Thyroid gland (tissue), 4 donors: ENCODE measurements at regions not wholly inside any gene's neighbourhood (a gene's known extent, or its start where the extent isn't known, plus 50 kb on each side); places are given as distances from the start of the nearest gene placed in this dataset.

Source experiments
- DNase-seq, 2 donors: peaks; one replicate each; pipeline ENCODE4 v3.0.0-alpha.2; 2019
- H3K27ac ChIP-seq, 3 donors: fragments of 200-600 bp; sonication (generic); 1 replicate in 2 of 3; 2 replicates in 1 of 3; pipeline ENCODE4 v1.5.1; 2016 to 2019; ENCODE audit warnings: mild to moderate bottlenecking in 1 of 3, moderate library complexity in 1 of 3
- H3K27me3 ChIP-seq: fragments of 200-600 bp; sonication (generic); one replicate; pipeline ENCODE4 v1.5.1; 2019
- H3K36me3 ChIP-seq, 2 donors: fragments of 200-600 bp; sonication (generic); one replicate each; pipeline ENCODE4 v1.5.1; 2016 to 2019
- H3K4me1 ChIP-seq, 2 donors: fragments of 200-600 bp; sonication (generic); one replicate each; pipeline ENCODE4 v1.5.1; 2017 to 2019
- H3K4me3 ChIP-seq, 3 donors: fragments of 200-600 bp; sonication (generic); replicated peaks in 1 of 3; 1 replicate in 2 of 3; 2 replicates in 1 of 3; pipeline ENCODE4 v1.5.1; 2016; ENCODE audit warnings: mild to moderate bottlenecking in 1 of 3
- H3K9me3 ChIP-seq: fragments of 200-600 bp; sonication (generic); one replicate; pipeline ENCODE4 v1.5.1; 2017
- CTCF ChIP-seq, 6 experiments: fragments of 200-600 bp in 3 of 6; fragments of 450-650 bp in 3 of 6; sonication (generic) in 3 of 6; IDR thresholded peaks; one replicate each; pipeline ENCODE4 v1.5.1; 2016 to 2019; ENCODE audit warnings: antibody characterized with exemption in 6 of 6, mild to moderate bottlenecking in 2 of 6, inconsistent platforms in 1 of 6, moderate library complexity in 1 of 6
- POLR2A ChIP-seq, 2 donors: fragments of 450-650 bp; IDR thresholded peaks; one replicate each; pipeline ENCODE4 v1.6.1; 2017; ENCODE audit warnings: antibody characterized with exemption in 2 of 2, mild to moderate bottlenecking in 2 of 2, moderate library complexity in 1 of 2
- WGBS, 2 donors: methylation state at CpG; one replicate each; pipeline ENCODE4 v1.1.5; 2017; 5-methylcytosine and 5-hydroxymethylcytosine counted together
- intact Hi-C: fragments of 100-400 bp; cut with DNase I; formaldehyde crosslinking; loops from one replicate; pipeline ENCODE4 v1.15.1; 2023

GRCh38 chr2:117714745-117715417 lies 99.6 kb upstream of the DDX18 start:
- intact Hi-C loops, result no loop called here
- TF ChIP-seq POLR2A (IDR thresholded peaks at IDR 0.05) (no peak), CTCF (IDR thresholded peaks at IDR 0.05) (no peak)
- no peak overlapping the region for H3K4me3 ChIP-seq
- DNase-seq, result no peak
- H3K27ac ChIP-seq, result no peak overlapping the region
- no peaks in the 10 kb centered on the region for H3K9me3 ChIP-seq
- H3K36me3 ChIP-seq, result no peaks in the 10 kb centered on the region
- 85 to 87% methylated on average over 7 of the region's 7 CpGs for WGBS, 2 donors
- no peaks in the 10 kb centered on the region for H3K27me3 ChIP-seq
- H3K4me1 ChIP-seq, result no peaks in the 10 kb centered on the region

- intact Hi-C loops, result no loop called here
- Histone ChIP-seq H3K27ac (no peak overlapping the region), H3K4me1 (no peaks in the 10 kb centered on the region), H3K4me3 (no peak overlapping the region), H3K9me3 (no peaks in the 10 kb centered on the region), H3K27me3 (no peaks in the 10 kb centered on the region), H3K36me3 (no peaks in the 10 kb centered on the region)
- TF ChIP-seq POLR2A (IDR thresholded peaks at IDR 0.05) (no peak), CTCF (IDR thresholded peaks at IDR 0.05) (no peak)
- 77 to 84% methylated on average over 3 of the region's 3 CpGs for WGBS, 2 donors
- DNase-seq, result no peak
These were observed 98.0 kb upstream of the DDX18 start for GRCh38 chr2:117716505-117716904.

GRCh38 chr2:117717072-117717471 lies 97.4 kb upstream of the DDX18 start:
- Histone ChIP-seq H3K27ac (no peak overlapping the region), H3K9me3 (no peaks in the 10 kb centered on the region), H3K27me3 (no peaks in the 10 kb centered on the region), H3K36me3 (no peaks in the 10 kb centered on the region), H3K4me3 (no peak overlapping the region), H3K4me1 (no peaks in the 10 kb centered on the region)
- TF ChIP-seq POLR2A (IDR thresholded peaks at IDR 0.05), result no peak
- no peak for TF ChIP-seq CTCF (IDR thresholded peaks at IDR 0.05)
- no peak for DNase-seq
- intact Hi-C loops, result no loop called here
- 55 to 58% methylated on average over 6 of the region's 6 CpGs for WGBS, 2 donors

GRCh38 chr2:117718048-117718447 lies 96.4 kb upstream of the DDX18 start:
- WGBS, 2 donors, result 59 to 72% methylated on average over 3 of the region's 3 CpGs
- no peaks in the 10 kb centered on the region for H3K36me3 ChIP-seq
- intact Hi-C loops, result no loop called here

More at GRCh38 chr2:117718048-117718447, 96.4 kb upstream of the DDX18 start:
- no peaks in the 10 kb centered on the region for H3K27me3 ChIP-seq
- DNase-seq, result no peak
- TF ChIP-seq POLR2A (IDR thresholded peaks at IDR 0.05), result no peak
- no peak for TF ChIP-seq CTCF (IDR thresholded peaks at IDR 0.05)
- H3K4me3 ChIP-seq, result no peak overlapping the region
- no peaks in the 10 kb centered on the region for H3K4me1 ChIP-seq
- no peak overlapping the region for H3K27ac ChIP-seq
- H3K9me3 ChIP-seq, result no peaks in the 10 kb centered on the region
